Gastroesophageal sphincter (tissue), 3 donors: ENCODE measurements at regions not wholly inside any gene's neighbourhood (a gene's known extent, or its start where the extent isn't known, plus 50 kb on each side); places are given as distances from the start of the nearest gene placed in this dataset.

ENCODE experiments used
- EP300 ChIP-seq: sonication (generic); formaldehyde crosslinking; IDR thresholded peaks from one replicate; pipeline ENCODE4 v1.6.1; 2017; ENCODE audit warnings: antibody characterized with exemption, mild to moderate bottlenecking
- POLR2A ChIP-seq, 2 donors: fragments of 450-650 bp; IDR thresholded peaks; one replicate each; pipeline ENCODE4 v1.6.1; 2017; ENCODE audit warnings: antibody characterized with exemption in 2 of 2, mild to moderate bottlenecking in 2 of 2, moderate library complexity in 1 of 2
- POLR2AphosphoS5 ChIP-seq: sonication (generic); formaldehyde crosslinking; IDR thresholded peaks from one replicate; pipeline ENCODE4 v1.6.1; 2017; ENCODE audit warnings: antibody characterized with exemption
- TF ChIP-seq, protein P1 (sequence below), 4 experiments: fragments of 200-600 bp in 2 of 4; fragments of 450-650 bp in 2 of 4; sonication (generic) in 1 of 4; IDR thresholded peaks; one replicate each; pipeline ENCODE4 v1.5.1; 2017 to 2019; ENCODE audit warnings: antibody characterized with exemption in 4 of 4, mild to moderate bottlenecking in 2 of 4, moderate library complexity in 2 of 4

- TF ChIP-seq EP300 (no peak), POLR2A (IDR thresholded peaks at IDR 0.05) (no peak), POLR2AphosphoS5 (no peak)
- TF ChIP-seq, protein P1, sequence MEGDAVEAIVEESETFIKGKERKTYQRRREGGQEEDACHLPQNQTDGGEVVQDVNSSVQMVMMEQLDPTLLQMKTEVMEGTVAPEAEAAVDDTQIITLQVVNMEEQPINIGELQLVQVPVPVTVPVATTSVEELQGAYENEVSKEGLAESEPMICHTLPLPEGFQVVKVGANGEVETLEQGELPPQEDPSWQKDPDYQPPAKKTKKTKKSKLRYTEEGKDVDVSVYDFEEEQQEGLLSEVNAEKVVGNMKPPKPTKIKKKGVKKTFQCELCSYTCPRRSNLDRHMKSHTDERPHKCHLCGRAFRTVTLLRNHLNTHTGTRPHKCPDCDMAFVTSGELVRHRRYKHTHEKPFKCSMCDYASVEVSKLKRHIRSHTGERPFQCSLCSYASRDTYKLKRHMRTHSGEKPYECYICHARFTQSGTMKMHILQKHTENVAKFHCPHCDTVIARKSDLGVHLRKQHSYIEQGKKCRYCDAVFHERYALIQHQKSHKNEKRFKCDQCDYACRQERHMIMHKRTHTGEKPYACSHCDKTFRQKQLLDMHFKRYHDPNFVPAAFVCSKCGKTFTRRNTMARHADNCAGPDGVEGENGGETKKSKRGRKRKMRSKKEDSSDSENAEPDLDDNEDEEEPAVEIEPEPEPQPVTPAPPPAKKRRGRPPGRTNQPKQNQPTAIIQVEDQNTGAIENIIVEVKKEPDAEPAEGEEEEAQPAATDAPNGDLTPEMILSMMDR (IDR thresholded peaks at IDR 0.05), result no peak
Observed at GRCh38 chr6:135603249-135603648, 105.7 kb upstream of the AHI1 start.
